Activated CD4-positive, alpha-beta T cell treated with anti-CD3 and anti-CD28 coated beads for 4 hours (primary cell): ENCODE measurements at regions not wholly inside any gene's neighbourhood (a gene's known extent, or its start where the extent isn't known, plus 50 kb on each side); places are given as distances from the start of the nearest gene placed in this dataset.

Source experiments
- DNase-seq, 2 donors: peaks; one replicate each; pipeline ENCODE4 v3.0.0-alpha.2; 2020

- no peak for DNase-seq
Measured at GRCh38 chr20:42020316-42020715, 402.1 kb upstream of the CHD6 start.

GRCh38 chr20:42018979-42019378, 400.8 kb upstream of the CHD6 start:
- DNase-seq = no peak

DNA sequence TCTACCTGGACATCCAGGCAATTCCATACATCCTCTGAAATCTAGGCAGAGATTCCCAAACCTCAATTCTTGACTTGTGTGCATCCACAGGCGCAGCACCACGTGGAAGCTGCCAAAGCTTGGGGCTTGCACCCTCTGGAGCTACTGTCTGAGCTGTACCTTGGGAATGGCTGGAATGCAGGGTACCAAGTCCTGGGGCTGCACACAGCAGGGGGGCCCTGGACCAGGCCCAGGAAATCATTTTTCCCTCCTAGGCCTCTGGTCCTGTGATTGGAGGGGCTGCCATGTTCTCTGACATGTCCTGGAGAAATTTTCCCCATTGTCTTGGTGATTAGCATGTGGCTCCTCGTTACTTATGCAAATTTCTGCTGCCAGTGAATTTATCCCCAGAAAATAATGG, 391.9 kb upstream of the CHD6 start:
- no peak for DNase-seq

DNA sequence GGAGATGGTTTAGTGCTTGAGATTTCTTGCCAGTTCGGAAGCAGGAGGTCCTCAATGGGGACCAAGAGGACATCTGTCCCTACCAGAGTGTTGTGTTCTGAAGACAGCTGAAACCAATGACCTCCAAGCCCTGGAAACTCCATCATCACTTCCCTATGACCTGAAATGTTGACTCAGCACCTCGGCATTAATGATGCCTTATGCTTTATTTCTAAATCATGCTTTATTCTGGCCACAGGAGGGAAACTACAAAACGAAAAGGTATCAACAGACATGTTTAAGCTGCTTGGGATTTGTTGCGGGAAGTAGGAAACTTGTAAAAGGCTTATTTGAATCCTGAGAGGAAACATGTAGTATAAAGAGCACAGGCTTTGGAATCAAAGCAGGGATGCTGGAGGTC, 389.1 kb upstream of the CHD6 start:
- no peak for DNase-seq

DNA sequence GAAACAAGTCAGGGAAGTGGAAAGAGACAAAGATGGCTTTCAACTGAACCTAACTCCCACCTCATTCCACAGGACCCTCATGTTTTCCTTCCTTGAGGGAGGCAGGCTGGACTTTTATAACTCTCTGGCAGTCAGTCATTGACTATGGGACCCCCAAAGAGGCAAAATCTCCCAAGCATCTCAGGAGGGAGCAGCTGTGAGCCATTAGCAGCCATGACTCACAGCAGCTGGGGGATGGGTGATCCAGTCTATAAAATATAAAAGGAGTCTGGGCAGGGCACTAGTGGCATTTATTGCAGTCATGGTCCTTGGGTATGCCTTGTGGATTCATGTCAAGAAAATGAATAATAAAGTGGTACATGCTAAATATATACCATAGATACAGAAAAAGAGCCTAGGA, 387.0 kb upstream of the CHD6 start:
- DNase-seq = no peak

- DNase-seq = no peak
Measured at GRCh38 chr20:42003380-42003779, 385.2 kb upstream of the CHD6 start.

GRCh38 chr20:41998539-41999341, 380.6 kb upstream of the CHD6 start:
- DNase-seq = no peak

- no peak for DNase-seq
Measured at GRCh38 chr20:41996951-41997350, 378.8 kb upstream of the CHD6 start.

DNA sequence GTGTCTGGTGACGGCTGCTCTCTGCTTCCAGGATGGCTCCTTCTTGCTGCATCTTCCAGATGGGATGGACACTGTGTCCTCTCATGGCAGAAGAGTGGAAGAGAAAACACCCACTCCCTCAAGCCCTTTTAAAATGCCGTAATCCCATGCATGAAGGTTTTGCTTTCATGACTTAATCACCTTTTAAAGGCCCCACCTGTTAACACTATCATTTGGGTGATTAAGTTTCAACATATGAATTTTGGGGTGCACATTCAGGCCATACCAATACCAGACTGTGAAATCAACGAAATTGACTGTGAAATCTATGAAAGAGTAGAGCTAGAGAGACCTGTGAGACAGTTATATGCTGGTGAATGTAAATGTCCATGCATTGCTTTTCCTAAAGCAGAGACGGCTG, 374.3 kb upstream of the CHD6 start:
- DNase-seq = no peak

DNA sequence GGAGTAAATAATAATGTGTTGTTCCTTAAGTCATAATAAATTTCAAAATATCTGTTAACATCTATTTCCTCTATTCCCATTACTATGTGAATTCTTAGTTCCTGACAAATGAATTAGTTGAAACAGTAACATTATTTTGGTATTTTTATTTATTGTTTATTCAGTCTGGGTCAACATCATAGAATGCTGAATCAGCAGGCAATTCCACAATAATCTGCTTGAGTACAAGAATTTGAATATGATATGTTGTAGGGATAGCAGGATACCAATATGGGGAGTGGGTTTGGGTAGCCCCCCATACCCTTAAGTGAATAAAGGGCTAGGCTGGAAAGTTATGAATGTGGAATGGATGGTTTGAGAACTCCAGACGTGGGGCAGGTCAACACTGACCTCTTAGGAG, 373.2 kb upstream of the CHD6 start:
- no peak for DNase-seq

DNA sequence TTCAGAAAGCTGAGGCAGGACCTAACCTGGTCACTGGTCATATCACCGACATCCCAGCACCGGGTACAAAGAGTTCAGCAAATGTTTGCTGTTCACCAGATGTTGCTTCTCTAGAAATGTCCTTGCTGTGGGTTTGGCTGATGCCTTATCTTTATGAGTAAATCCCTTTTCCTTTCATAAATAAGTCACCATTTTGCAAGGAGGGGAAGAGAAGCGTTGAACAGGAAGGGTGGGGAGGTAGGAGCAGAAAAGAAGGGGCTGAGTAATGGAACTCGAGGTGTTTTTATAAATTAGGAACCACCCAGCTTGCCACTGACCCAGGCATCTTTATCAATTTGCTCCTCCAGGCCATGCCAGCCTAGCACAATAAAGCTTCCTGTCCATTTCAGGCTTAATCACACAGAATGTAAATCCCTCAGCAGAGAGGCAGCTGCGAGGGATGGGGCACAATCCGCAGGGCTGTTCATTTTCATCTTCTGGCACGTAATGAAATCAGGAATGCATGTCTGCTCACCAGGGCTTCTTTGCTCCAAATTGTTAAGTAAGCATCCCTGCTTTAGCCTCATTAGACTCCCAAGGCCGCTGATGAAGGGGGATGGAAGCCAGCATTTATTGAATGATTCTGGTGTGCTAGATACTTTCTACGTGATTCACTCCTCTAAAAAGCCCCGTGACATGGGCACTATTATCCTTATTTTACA, 371.9 kb upstream of the CHD6 start:
- DNase-seq = no peak

GRCh38 chr20:41989039-41989679, 371.0 kb upstream of the CHD6 start:
- no peak for DNase-seq

DNA sequence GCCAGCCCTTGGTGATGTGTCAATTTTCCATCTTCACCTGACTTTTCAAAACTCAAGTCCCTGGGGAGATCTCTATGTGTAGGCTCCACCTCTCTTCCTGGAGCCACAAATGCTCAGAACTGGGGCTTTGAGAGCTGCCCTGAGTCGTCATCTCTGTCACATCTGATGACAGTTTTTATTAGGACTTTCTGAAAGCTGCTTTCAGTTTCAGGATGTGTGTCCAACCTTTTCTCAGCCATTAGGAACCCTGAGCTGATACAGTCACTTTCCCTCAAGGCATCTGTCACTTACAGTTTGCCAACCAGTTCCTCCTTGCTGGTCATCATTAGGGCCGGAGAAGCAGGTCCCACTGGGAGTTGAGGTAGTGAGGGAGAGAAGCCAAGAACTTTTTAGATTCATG, 365.9 kb upstream of the CHD6 start:
- DNase-seq = no peak

GRCh38 chr20:41983159-41983558, 365.0 kb upstream of the CHD6 start:
- DNase-seq = no peak

DNA sequence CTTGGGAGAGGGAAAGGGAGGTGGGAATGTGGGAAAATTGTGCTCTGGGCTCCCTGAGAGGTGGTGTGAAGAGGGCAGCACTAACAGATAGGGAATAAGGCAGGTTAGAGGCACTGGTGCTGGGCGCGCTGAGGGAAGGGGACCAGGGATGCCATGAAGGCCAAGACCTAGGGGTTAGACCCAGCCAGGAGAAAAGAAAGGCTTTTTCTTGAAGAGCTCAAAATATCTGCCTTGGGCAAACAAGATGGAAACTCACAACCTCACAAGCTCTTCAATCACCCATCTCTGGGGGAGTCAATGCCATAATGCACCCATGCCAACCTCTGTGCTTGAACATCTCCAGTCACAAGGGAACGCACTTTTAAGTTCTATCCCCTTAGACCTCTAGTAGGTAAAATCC, 363.6 kb upstream of the CHD6 start:
- DNase-seq = no peak

GRCh38 chr20:41978875-41979274, 360.7 kb upstream of the CHD6 start:
- DNase-seq = no peak

GRCh38 chr20:41978246-41978790, 360.1 kb upstream of the CHD6 start:
- no peak for DNase-seq

DNA sequence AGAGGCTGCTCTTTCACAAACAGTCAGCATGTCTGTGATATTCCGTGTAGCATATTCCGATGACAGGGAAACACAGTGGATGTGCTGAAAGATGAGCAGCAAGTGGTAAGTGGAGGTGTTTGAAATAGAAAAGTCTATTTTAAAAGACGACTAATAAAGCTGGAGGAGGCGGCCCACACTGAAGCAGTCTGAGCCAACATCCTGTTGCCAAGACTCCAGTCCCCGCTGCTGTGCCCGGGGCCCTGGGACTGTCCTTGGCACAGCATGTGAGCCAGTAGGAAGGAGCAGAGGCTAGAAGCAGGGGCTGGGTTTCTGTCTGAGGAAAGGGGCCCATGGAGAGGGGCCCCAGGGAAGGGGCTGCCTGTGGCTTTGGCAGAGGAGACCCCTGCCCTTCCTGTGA, 351.5 kb upstream of the CHD6 start:
- no peak for DNase-seq

GRCh38 chr20:41960166-41960565, 342.0 kb upstream of the CHD6 start:
- no peak for DNase-seq

GRCh38 chr20:41958391-41958790, 340.2 kb upstream of the CHD6 start:
- no peak for DNase-seq

DNA sequence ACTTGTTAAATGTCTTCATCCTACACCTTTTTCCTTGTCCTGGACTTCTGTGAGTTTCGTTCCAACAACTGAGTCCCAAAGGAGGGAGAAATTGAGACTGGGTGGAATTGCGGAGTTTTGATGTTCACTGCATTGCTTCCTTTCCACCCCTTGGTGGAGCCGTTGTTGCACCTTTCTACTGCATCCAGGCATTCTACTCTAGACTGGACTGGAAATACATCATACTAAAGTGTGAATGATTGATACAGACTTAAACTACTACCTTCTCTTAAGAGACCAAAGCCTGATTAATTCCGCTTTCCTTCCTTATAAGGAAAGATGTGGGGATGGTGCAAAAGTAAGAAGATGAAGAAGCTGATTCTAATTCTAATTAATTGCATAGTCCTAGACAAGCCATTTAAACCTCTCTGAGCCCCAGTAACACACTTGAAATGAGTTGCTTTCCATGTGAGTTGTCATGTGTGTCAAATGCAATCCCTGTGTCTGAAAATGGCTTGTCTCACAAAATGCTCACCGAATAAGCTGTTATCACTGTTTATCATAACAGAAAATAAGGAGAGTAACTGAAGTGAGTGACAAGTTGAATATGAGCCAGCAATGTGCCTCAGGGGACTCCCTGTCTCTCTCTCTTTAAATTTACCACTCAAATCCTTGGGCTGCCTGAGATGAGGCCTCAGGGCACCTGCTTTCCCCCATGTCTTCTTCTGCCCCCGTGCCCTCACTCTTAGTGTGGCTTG, 338.3 kb upstream of the CHD6 start:
- no peak for DNase-seq

DNA sequence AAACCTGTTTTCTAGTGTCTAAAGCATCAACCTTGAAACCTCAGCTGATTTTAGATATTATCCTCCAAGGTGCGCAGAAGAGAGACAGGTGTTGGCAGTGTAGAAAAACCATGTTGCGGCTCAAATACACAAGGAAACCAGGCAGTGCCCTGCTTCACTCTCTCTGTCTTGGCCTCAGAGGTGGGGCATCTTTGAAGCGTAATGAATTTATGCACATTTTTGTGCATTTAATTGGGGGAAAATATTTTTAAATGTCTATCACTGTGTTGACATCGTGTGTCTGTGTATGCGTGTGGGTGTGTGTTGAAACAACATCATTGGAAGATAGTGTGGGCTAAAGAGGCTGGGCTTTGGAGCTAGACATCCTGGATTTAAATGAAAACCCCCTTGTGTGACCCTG, 334.0 kb upstream of the CHD6 start:
- DNase-seq = no peak

GRCh38 chr20:41951615-41952014, 333.4 kb upstream of the CHD6 start:
- no peak for DNase-seq
